ENCODE measurements at regions not wholly inside any gene's neighbourhood (a gene's known extent, or its start where the extent isn't known, plus 50 kb on each side); places are given as distances from the start of the nearest gene placed in this dataset.

GRCh38 chr1:183721041-183721440 lies 67.9 kb upstream of the APOBEC4 start:
- no peaks in the 10 kb centered on the region for H3K27me3 ChIP-seq
- no peaks in the 10 kb centered on the region for H3K36me3 ChIP-seq
- no peak for TF ChIP-seq CTCF (IDR thresholded peaks at IDR 0.05; ENCODE audit: low read depth, low read length)
- no peak overlapping the region for H3K27ac ChIP-seq
- peaks cover 39% of the 10 kb centered on the region for H3K4me1 ChIP-seq (ENCODE audit: low read depth)
- H3K4me3 ChIP-seq = no peak overlapping the region
- no peak for DNase-seq (ENCODE audit: low read depth in 1 of 2, low spot score in 1 of 2)
- H3K9me3 ChIP-seq (ENCODE audit: low read depth) = no peaks in the 10 kb centered on the region

GRCh38 chr1:183720028-183720427 lies 66.9 kb upstream of the APOBEC4 start:
- Histone ChIP-seq H3K36me3 (no peaks in the 10 kb centered on the region), H3K27me3 (no peaks in the 10 kb centered on the region), H3K4me1 (ENCODE audit: low read depth) (peaks cover 32% of the 10 kb centered on the region), H3K9me3 (ENCODE audit: low read depth) (no peaks in the 10 kb centered on the region), H3K27ac (no peak overlapping the region), H3K4me3 (no peak overlapping the region)
- TF ChIP-seq CTCF (IDR thresholded peaks at IDR 0.05; ENCODE audit: low read depth, low read length) = no peak
- peak in 1 of 2 donors; percentile 40 for DNase-seq (ENCODE audit: low read depth in 1 of 2, low spot score in 1 of 2)

DNA sequence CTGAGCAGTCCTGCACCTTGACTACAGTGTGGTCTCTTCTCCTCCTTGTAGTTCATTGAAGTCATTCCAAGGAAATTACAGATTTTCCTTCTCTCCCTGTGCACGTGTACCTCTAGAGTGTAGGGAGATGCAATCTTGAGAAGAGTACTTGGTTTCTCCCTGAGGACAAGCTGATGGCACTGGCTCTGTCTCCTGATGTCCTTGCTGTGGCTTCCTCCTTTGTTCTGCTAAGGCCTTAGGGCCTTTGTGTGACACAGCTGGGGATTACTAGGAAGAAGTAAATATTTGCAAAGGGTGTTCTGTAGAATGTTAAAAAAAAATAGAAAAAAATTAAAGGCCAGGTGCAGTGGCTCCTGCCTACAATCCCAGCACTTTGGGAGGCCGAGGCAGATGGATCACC lies 66.2 kb upstream of the APOBEC4 start:
- DNase-seq (ENCODE audit: low read depth in 1 of 2, low spot score in 1 of 2) = no peak
- TF ChIP-seq CTCF (IDR thresholded peaks at IDR 0.05; ENCODE audit: low read depth, low read length) = no peak
- no peaks in the 10 kb centered on the region for H3K36me3 ChIP-seq
- H3K27ac ChIP-seq = no peak overlapping the region
- H3K27me3 ChIP-seq = no peaks in the 10 kb centered on the region
- H3K9me3 ChIP-seq (ENCODE audit: low read depth) = no peaks in the 10 kb centered on the region
- no peak overlapping the region for H3K4me3 ChIP-seq
- peaks cover 24% of the 10 kb centered on the region for H3K4me1 ChIP-seq (ENCODE audit: low read depth)

GRCh38 chr1:183716286-183716685 lies 63.2 kb upstream of the APOBEC4 start:
- H3K27ac ChIP-seq = no peak overlapping the region
- no peaks in the 10 kb centered on the region for H3K27me3 ChIP-seq
- H3K36me3 ChIP-seq = no peaks in the 10 kb centered on the region
- H3K4me3 ChIP-seq = no peak overlapping the region
- DNase-seq (ENCODE audit: low read depth in 1 of 2, low spot score in 1 of 2) = no peak
- TF ChIP-seq CTCF (IDR thresholded peaks at IDR 0.05; ENCODE audit: low read depth, low read length) = no peak
- H3K9me3 ChIP-seq (ENCODE audit: low read depth) = no peaks in the 10 kb centered on the region
- H3K4me1 ChIP-seq (ENCODE audit: low read depth) = peaks cover 28% of the 10 kb centered on the region

GRCh38 chr1:183711741-183712361 lies 58.7 kb upstream of the APOBEC4 start:
- H3K27ac ChIP-seq = peak overlapping the region; percentile 91
- DNase-seq (ENCODE audit: low read depth in 1 of 2, low spot score in 1 of 2) = peak; percentile 63 to 82
- H3K4me1 ChIP-seq (ENCODE audit: low read depth) = peaks cover 37% of the 10 kb centered on the region
- no peaks in the 10 kb centered on the region for H3K27me3 ChIP-seq
- H3K4me3 ChIP-seq = no peak overlapping the region
- H3K36me3 ChIP-seq = no peaks in the 10 kb centered on the region
- TF ChIP-seq CTCF (IDR thresholded peaks at IDR 0.05; ENCODE audit: low read depth, low read length) = no peak
- no peaks in the 10 kb centered on the region for H3K9me3 ChIP-seq (ENCODE audit: low read depth)

Measured in cardiac muscle cell (in vitro differentiated cells and primary cell).